GM21619 (cell line): ENCODE measurements at regions not wholly inside any gene's neighbourhood (a gene's known extent, or its start where the extent isn't known, plus 50 kb on each side); places are given as distances from the start of the nearest gene placed in this dataset.
"Not testable (repeated sequence)": the region's sequence is repeated elsewhere in the genome, so short reads cannot be mapped to it uniquely, and the experiment has no call there.

ENCODE experiments used
- ATAC-seq: cut with Tn5 transposase; IDR thresholded peaks from one replicate; pipeline ENCODE4 v1.9.1; 2021; ENCODE audit not compliant: unreplicated experiment

GRCh38 chr2:109690822-109691541, 76.8 kb downstream of the SOWAHC start:
- no peak for ATAC-seq

GRCh38 chr2:109692013-109692743, 78.0 kb downstream of the SOWAHC start:
- ATAC-seq = no peak

DNA sequence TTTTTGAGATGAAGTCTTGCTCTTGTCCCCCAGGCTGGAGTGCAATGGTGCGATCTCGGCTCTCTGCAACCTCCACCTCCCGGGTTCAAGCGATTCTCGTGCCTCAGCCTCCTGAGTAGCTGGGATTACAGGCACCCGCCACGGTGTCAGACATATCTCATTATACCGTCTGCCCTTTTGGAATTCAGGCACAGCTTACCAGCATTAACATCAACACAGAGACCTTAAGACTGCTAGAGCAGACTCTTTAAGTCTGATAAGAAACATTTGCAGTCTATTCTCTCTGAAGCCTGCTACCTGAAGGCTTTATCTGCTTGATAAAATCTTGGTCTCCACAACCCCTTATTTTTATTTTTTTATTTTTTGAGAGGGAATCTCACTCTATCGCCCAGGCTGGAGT, 78.7 kb downstream of the SOWAHC start:
- not testable (repeated sequence) for ATAC-seq

DNA sequence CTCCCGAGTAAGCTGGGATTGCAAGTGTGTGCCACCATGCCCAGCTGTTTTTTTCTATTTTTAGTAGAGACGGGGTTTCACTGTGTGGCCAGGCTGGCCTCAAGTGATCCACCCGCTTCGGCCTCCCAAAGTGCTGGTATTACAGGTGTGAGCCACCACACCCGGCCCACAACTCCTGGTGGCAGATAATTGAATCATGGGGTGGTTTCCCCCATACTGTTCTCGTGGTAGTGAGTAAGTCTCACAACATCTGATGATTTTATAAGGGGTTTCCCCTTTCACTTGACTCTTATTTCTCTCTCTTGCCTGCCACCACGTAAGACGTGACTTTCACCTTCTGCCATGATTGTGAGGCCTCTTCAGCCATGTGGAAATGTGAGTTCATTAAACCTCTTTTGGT, 79.1 kb downstream of the SOWAHC start:
- not testable (repeated sequence) for ATAC-seq

GRCh38 chr2:109694190-109694589, 80.0 kb downstream of the SOWAHC start:
- ATAC-seq = no peak

- ATAC-seq = no peak
These were observed 81.1 kb downstream of the SOWAHC start for GRCh38 chr2:109695290-109695689.

DNA sequence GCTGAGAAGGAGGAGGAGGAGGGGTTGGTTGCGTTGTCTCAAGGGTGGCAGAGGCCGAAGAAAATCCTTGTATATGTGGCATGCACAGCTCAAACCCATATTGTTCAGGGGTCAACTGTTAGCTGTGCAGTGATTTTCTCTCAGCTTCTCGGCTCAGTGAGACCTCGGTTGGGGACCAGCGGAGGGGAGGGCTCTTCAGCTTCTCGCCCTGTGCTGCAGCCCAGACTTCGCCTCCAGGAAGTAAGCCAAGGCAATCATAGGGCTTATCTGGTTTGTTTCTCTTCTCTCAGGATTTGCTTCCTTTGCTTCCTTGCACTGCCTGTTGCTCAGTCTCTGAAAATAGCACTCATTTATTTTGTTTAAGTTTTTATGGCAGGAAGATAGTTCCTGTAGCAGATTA, 85.5 kb downstream of the SOWAHC start:
- no peak for ATAC-seq

DNA sequence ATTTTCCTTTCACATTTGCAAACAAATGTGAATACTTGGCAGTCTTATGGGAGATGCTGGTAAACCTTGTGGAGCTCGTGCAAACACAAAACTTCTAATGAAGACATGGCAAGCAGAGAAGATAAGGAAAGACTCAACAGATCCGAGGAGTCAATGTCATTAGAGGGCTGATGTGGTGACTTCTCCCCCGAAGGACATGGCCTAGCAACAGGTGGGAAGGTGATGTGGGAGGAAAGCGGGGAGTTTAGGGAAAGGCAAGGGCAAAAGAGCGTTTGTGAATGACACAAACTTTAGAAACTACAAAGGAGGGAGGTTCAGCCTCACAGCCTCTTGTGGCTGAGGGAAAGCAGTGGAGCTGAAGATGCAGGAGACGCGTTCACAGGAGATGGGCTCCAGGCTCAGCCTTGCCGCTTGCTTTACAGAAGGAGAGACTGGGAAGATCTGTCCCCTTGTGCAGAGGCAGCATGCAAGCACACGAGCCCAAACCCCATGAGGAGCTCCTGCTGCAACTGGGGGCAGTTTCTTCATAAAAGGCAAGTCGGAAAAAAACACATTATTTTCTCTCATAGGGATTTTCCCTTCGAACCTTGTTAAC, 86.6 kb downstream of the SOWAHC start:
- no peak for ATAC-seq

- ATAC-seq = no peak
These were observed 87.2 kb downstream of the SOWAHC start for GRCh38 chr2:109701362-109701761.

- no peak for ATAC-seq
These were observed 88.3 kb downstream of the SOWAHC start for GRCh38 chr2:109702250-109702985.

GRCh38 chr2:109703077-109703476, 88.9 kb downstream of the SOWAHC start:
- ATAC-seq = no peak

GRCh38 chr2:109703798-109704197, 89.6 kb downstream of the SOWAHC start:
- no peak for ATAC-seq

- no peak for ATAC-seq
These were observed 86.6 kb upstream of the RGPD5 start for GRCh38 chr2:109707281-109708147.

DNA sequence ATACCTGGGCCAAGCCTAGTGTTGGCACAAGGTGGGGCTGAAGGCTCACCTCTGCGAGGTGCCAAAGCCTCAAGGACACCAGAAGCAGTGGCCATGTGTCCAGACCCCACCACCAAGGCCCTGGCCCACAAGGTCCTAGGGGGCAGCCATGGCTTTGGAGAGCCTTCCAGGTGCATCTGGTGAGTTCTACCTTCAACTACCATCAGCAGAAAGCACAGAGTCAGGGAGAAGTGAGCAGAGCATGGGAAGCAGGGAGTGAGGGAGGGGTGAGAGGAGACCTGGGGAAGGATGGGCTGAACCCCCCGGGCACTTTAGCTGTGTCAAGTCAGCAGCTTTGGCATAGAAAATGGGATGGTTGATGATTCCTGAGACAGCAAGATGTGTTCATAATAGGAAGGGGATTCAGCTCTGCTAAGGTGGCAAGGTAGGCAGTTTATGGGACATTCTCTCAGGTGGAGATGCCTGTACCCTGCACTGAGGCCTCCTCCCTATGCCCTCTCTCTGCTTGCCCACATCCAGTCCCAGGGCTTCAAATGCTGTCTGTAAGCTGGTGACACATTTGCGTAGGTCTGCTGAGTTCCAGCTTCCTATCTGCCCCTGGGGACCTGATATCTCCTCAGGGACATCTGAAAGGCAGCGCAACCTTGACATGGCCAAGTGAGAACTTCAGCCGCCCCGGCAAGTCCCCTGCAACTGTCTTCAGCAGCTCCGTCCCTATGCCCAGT, 83.4 kb upstream of the RGPD5 start:
- ATAC-seq = peak; percentile 61

- peak; percentile 29 for ATAC-seq
These were observed 82.6 kb upstream of the RGPD5 start for GRCh38 chr2:109711230-109712122.

DNA sequence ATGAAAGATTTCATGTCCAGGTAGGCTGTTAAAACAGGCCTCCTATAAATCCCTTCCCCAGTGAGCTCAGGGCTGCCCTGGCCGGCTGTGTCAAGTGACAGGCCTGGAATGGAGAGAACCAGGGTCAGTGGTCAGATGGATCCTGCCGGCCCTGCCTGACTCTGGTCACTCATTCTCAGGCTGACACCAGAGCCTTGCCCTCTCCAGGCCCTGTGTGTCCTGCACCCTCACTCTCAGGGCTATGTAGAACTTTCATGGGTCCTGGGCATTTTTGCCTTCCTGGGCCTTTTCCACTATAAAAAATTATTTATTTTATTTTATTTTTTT, 82.0 kb upstream of the RGPD5 start:
- ATAC-seq = no peak

- no peak for ATAC-seq
These were observed 81.4 kb upstream of the RGPD5 start for GRCh38 chr2:109712746-109713145.

- ATAC-seq = no peak
These were observed 78.7 kb upstream of the RGPD5 start for GRCh38 chr2:109715313-109715805.

GRCh38 chr2:109716596-109716995, 77.5 kb upstream of the RGPD5 start:
- ATAC-seq = not testable (repeated sequence)
